Iris pigment epithelial cell (primary cell): ENCODE measurements at regions not wholly inside any gene's neighbourhood (a gene's known extent, or its start where the extent isn't known, plus 50 kb on each side); places are given as distances from the start of the nearest gene placed in this dataset.

ENCODE experiments used
- DNase-seq: peaks from one replicate; pipeline ENCODE4 v3.0.0-alpha.2; 2011; ENCODE audit warnings: low read depth

- DNase-seq = no peak
Observed at GRCh38 chr6:168134560-168135201, 55.7 kb upstream of the FRMD1 start.

GRCh38 chr6:168133687-168134559 lies 54.9 kb upstream of the FRMD1 start:
- DNase-seq = no peak

GRCh38 chr6:168133168-168133561 lies 54.2 kb upstream of the FRMD1 start:
- peak; percentile 63 for DNase-seq

- peak; percentile 83 for DNase-seq
Observed at GRCh38 chr6:168132531-168133167, 53.6 kb upstream of the FRMD1 start.

GRCh38 chr6:168131464-168132415 lies 52.7 kb upstream of the FRMD1 start:
- no peak for DNase-seq

GRCh38 chr6:168130697-168131371 lies 51.8 kb upstream of the FRMD1 start:
- DNase-seq = no peak

GRCh38 chr6:168130168-168130696 lies 51.2 kb upstream of the FRMD1 start:
- no peak for DNase-seq

GRCh38 chr6:168129292-168130167 lies 50.5 kb upstream of the FRMD1 start:
- no peak for DNase-seq

- DNase-seq = no peak
Observed at GRCh38 chr6:168128631-168129291, 49.7 kb upstream of the FRMD1 start.
